Left cardiac atrium (tissue), 4 donors: ENCODE measurements at regions not wholly inside any gene's neighbourhood (a gene's known extent, or its start where the extent isn't known, plus 50 kb on each side); places are given as distances from the start of the nearest gene placed in this dataset.

Source experiments
- ATAC-seq, 2 donors: fragments of 200-7000 bp; cut with Tn5 transposase; one replicate each; pipeline ENCODE4 v1.9.1; 2020; ENCODE audit warnings: mild to moderate bottlenecking in 2 of 2, moderate library complexity in 2 of 2
- DNase-seq: peaks from one replicate; pipeline ENCODE4 v3.0.0-alpha.2; 2020
- intact Hi-C, 2 donors: fragments of 100-400 bp; cut with DNase I; formaldehyde crosslinking; loops; one replicate each; pipeline versions ENCODE4 v1.14.1 to v1.15.1; 2022 to 2023
- donor health status: DM: no; HTN: yes; CAD: no.
- donor health status: DM: no; HTN: yes; CAD: no; lungs with severe emphysema.
- donor health status: DM: yes; HTN: yes; CAD: no.
- donor health status: Dilated cardiomyopathy.

DNA sequence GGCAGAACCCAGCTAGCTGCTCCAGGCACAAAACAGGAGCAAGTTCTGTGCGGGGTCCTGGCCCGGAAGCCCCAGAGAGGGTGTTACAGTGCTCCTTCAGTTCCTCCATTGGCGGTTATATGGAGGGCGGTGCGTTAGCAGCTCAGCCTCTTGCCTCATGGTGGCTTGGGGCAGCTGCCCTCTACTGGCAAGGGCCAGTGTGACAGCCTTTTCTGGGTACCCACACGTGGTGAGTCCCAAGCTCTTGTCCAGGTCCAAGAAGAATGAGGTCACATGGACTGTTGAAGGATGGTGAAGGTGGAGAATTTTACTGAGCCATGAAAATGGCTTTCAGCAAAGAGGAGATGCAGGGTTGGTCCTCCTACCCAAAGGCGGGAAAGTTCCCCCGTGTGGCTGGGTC is 100.5 kb downstream of the WT1 start:
- DNase-seq (no peak), ATAC-seq (no peak)
- intact Hi-C loops = no loop called here
